Hematopoietic multipotent progenitor cell treated with erythropoietin and hydrocortisone succinate and interleukin-3 and kit ligand, for 4 days (in vitro differentiated cells): ENCODE measurements at regions not wholly inside any gene's neighbourhood (a gene's known extent, or its start where the extent isn't known, plus 50 kb on each side); places are given as distances from the start of the nearest gene placed in this dataset.

Source experiments
- DNase-seq: peaks from one replicate; pipeline ENCODE4 v3.0.0-alpha.2; 2015

GRCh38 chr10:3853016-3853415, 68.0 kb upstream of the KLF6 start:
- DNase-seq: no peak

GRCh38 chr10:3852147-3852904, 67.3 kb upstream of the KLF6 start:
- DNase-seq: peak; percentile 68

- peak; percentile 87 for DNase-seq
Measured at GRCh38 chr10:3850999-3851937, 66.3 kb upstream of the KLF6 start.

- no peak for DNase-seq
Measured at GRCh38 chr10:3848775-3849635, 64.0 kb upstream of the KLF6 start.

GRCh38 chr10:3848005-3848774, 63.2 kb upstream of the KLF6 start:
- no peak for DNase-seq

- no peak for DNase-seq
Measured at GRCh38 chr10:3846736-3847135, 61.7 kb upstream of the KLF6 start.

GRCh38 chr10:3844491-3845025, 59.5 kb upstream of the KLF6 start:
- DNase-seq: peak; percentile 35

- no peak for DNase-seq
Measured at GRCh38 chr10:3838460-3839437, 53.7 kb upstream of the KLF6 start.

- no peak for DNase-seq
Measured at GRCh38 chr10:3837647-3838459, 52.8 kb upstream of the KLF6 start.

GRCh38 chr10:3836222-3836820, 51.3 kb upstream of the KLF6 start:
- DNase-seq: no peak

GRCh38 chr10:3835770-3836169, 50.8 kb upstream of the KLF6 start:
- DNase-seq: peak; percentile 48

GRCh38 chr10:3834947-3835346, 49.9 kb upstream of the KLF6 start:
- DNase-seq: no peak
